Osteoblast (primary cell): ENCODE measurements at regions not wholly inside any gene's neighbourhood (a gene's known extent, or its start where the extent isn't known, plus 50 kb on each side); places are given as distances from the start of the nearest gene placed in this dataset.

Experiments used
- DNase-seq: peaks from one replicate; pipeline ENCODE4 v3.0.0; 2011; ENCODE audit warnings: low spot score, mixed read lengths; ENCODE audit not compliant: insufficient read length; ENCODE audit errors: missing footprints
- H2AFZ ChIP-seq: 2 replicates; pipeline ENCODE4 v1.6.0; 2011; ENCODE audit warnings: mild to moderate bottlenecking, low read length
- H3K27ac ChIP-seq: 2 replicates; pipeline ENCODE4 v1.5.1; 2011; ENCODE audit warnings: mild to moderate bottlenecking, low read depth, low read length, moderate library complexity
- H3K27me3 ChIP-seq: 2 replicates; pipeline ENCODE4 v1.6.0; 2012; ENCODE audit warnings: mild to moderate bottlenecking, control low read depth, inconsistent platforms, low read length, moderate library complexity; ENCODE audit not compliant: insufficient read depth
- H3K36me3 ChIP-seq: 2 replicates; pipeline ENCODE4 v1.5.1; 2011; ENCODE audit warnings: mild to moderate bottlenecking, low read length, control low read depth, moderate library complexity; ENCODE audit not compliant: insufficient read depth
- H3K4me1 ChIP-seq: 2 replicates; pipeline ENCODE4 v1.5.1; 2011; ENCODE audit warnings: mild to moderate bottlenecking, low read length, control low read depth, moderate library complexity; ENCODE audit not compliant: insufficient read depth
- H3K4me2 ChIP-seq: 2 replicates; pipeline ENCODE4 v1.6.0; 2011; ENCODE audit warnings: mild to moderate bottlenecking, low read length; ENCODE audit not compliant: insufficient read depth
- H3K4me3 ChIP-seq: fragments of 200-600 bp; sonication (generic); 3 replicates; pipeline ENCODE4 v1.5.1; 2012; ENCODE audit warnings: mild to moderate bottlenecking, low read length, inconsistent platforms; ENCODE audit not compliant: insufficient read depth
- H3K79me2 ChIP-seq: 2 replicates; pipeline ENCODE4 v1.6.0; 2012; ENCODE audit warnings: mild to moderate bottlenecking, low read length, control low read depth, inconsistent platforms; ENCODE audit not compliant: insufficient read depth
- H3K9me3 ChIP-seq: 2 replicates; pipeline ENCODE4 v1.5.1; 2011; ENCODE audit warnings: low read depth, low read length, control low read depth
- H4K20me1 ChIP-seq: 2 replicates; pipeline ENCODE4 v1.6.0; 2012; ENCODE audit warnings: mild to moderate bottlenecking, low read length, control low read depth; ENCODE audit not compliant: insufficient read depth
- TF ChIP-seq, protein P1 (sequence below): IDR thresholded peaks from 2 replicates; pipeline ENCODE4 v1.5.1; 2011; ENCODE audit warnings: mild to moderate bottlenecking, low read depth, low read length, moderate library complexity; ENCODE audit errors: extremely low read depth

DNA sequence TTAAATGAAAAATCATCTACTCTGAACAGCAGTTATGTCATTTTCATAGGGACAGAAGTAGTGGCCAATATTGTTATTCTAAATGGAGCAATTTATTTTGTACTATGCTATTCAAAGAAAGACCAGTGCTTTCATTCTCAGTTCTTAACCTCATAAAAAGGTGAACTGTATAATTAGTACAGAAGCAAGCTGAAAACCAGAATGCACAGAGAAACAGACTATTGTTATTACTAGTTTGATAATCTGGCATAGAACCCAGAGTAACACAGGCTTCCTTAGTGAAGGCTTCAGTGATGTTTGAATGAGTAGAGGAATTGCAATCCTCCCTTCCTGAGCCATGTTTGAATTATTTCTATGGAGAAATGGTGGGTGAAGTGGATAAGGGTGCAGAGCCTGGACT, 131.6 kb upstream of the LRRC7 start:
- Histone ChIP-seq H3K27me3 (no peaks in the 10 kb centered on the region), H4K20me1 (no peaks in the 10 kb centered on the region), H3K27ac (no peak overlapping the region), H3K4me1 (no peaks in the 10 kb centered on the region), H3K4me2 (no peak overlapping the region), H3K79me2 (no peaks in the 10 kb centered on the region), H3K4me3 (no peak overlapping the region), H2AFZ (no peak overlapping the region), H3K9me3 (no peaks in the 10 kb centered on the region), H3K36me3 (no peaks in the 10 kb centered on the region)
- TF ChIP-seq, protein P1, sequence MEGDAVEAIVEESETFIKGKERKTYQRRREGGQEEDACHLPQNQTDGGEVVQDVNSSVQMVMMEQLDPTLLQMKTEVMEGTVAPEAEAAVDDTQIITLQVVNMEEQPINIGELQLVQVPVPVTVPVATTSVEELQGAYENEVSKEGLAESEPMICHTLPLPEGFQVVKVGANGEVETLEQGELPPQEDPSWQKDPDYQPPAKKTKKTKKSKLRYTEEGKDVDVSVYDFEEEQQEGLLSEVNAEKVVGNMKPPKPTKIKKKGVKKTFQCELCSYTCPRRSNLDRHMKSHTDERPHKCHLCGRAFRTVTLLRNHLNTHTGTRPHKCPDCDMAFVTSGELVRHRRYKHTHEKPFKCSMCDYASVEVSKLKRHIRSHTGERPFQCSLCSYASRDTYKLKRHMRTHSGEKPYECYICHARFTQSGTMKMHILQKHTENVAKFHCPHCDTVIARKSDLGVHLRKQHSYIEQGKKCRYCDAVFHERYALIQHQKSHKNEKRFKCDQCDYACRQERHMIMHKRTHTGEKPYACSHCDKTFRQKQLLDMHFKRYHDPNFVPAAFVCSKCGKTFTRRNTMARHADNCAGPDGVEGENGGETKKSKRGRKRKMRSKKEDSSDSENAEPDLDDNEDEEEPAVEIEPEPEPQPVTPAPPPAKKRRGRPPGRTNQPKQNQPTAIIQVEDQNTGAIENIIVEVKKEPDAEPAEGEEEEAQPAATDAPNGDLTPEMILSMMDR: no peak
- DNase-seq: no peak

DNA sequence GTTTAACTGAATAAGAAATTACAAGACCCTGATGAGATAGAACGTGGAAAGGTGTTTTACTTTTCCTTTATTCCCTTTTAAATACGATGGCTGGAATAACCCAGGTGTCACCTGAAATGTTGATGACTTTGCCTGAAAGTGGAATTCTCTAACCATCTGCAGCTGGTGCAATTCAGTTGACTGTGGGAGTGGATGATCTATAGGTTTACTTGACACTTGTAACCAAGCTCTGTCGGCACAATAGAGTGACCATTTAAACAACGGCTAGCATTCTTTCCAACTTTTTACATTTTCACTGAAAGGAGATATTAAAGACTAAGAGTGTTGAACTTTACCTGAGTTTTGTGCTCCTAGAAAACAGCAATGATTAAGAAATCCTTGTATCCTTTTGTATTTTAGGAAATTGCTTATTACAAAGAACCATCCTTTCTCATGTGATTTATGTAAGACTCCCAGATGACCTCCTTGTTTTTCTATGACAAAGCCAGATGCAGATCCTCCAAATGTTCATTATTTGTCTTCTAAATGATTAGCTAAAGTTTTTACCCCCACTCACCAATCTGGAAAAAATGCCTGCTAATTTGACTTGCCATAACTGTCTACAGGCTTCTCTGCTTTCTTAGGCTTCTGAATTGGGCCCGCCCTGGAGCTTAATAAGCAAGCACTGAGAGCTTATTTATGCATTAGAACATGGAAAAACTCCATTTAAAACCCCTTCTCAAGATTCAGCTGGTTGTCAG, 129.5 kb upstream of the LRRC7 start:
- Histone ChIP-seq H3K9me3 (no peaks in the 10 kb centered on the region), H3K36me3 (no peaks in the 10 kb centered on the region), H3K79me2 (no peaks in the 10 kb centered on the region), H2AFZ (no peak overlapping the region), H3K4me1 (no peaks in the 10 kb centered on the region), H4K20me1 (no peaks in the 10 kb centered on the region), H3K4me2 (no peak overlapping the region), H3K4me3 (no peak overlapping the region), H3K27me3 (no peaks in the 10 kb centered on the region), H3K27ac (no peak overlapping the region)
- TF ChIP-seq, protein P1: no peak
- DNase-seq: no peak

DNA sequence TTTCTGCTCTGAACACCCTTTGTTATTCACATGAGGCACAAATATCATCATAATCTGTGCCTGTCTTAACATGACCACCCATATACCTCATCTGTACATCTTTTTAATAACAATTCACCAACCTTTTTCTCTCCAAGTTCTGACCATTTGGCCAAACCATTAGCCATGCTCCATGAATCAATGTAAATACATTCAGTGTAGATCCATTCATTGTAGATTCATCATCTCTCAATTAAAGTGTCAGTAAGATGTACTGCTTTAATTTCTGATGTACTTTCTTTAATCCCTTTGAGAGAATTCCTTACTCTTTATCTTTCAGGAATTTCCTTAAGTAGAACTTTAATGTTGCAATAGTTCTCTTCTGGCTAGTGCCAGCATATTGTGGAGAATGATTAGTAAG, 126.2 kb upstream of the LRRC7 start:
- TF ChIP-seq, protein P1: no peak
- Histone ChIP-seq H3K4me3 (no peak overlapping the region), H4K20me1 (no peaks in the 10 kb centered on the region), H3K36me3 (no peaks in the 10 kb centered on the region), H3K27ac (no peak overlapping the region), H3K4me2 (no peak overlapping the region), H3K27me3 (no peaks in the 10 kb centered on the region), H3K4me1 (no peaks in the 10 kb centered on the region), H2AFZ (no peak overlapping the region), H3K9me3 (no peaks in the 10 kb centered on the region), H3K79me2 (no peaks in the 10 kb centered on the region)
- DNase-seq: no peak

DNA sequence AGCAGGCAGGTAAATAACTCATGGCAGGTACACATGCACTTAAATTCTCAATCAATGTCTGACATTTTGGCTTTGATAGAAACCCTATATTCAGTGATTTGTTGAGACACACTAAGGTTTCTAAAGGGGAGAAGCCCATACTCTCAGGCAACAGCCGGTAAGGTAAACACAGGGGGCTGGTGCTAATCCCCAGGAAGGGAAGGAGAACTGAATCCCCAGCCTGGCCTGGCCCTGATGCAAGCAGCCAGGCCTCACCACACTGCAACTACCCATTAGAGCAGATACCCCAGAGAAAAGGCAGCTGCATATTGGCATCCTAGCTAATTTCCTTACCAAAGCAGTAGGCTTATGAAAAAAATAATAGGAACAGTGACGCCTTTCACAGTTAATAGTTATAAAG, 116.5 kb upstream of the LRRC7 start:
- H3K27ac ChIP-seq: no peak overlapping the region
- no peaks in the 10 kb centered on the region for H3K79me2 ChIP-seq
- no peaks in the 10 kb centered on the region for H3K27me3 ChIP-seq
- no peaks in the 10 kb centered on the region for H3K36me3 ChIP-seq
- no peaks in the 10 kb centered on the region for H4K20me1 ChIP-seq
- H3K4me1 ChIP-seq: no peaks in the 10 kb centered on the region
- no peak overlapping the region for H3K4me3 ChIP-seq
- DNase-seq: no peak
- TF ChIP-seq, protein P1: no peak
- no peak overlapping the region for H3K4me2 ChIP-seq
- no peaks in the 10 kb centered on the region for H3K9me3 ChIP-seq
- H2AFZ ChIP-seq: no peak overlapping the region
